SW480 (cell line): ENCODE measurements at regions not wholly inside any gene's neighbourhood (a gene's known extent, or its start where the extent isn't known, plus 50 kb on each side); places are given as distances from the start of the nearest gene placed in this dataset.

ENCODE experiments used
- DNase-seq: peaks from one replicate; pipeline ENCODE4 v3.0.0-alpha.2; 2016; ENCODE audit warnings: low spot score

- DNase-seq = no peak
These were observed 130.0 kb upstream of the BMP5 start for GRCh38 chr6:56005426-56005825.

GRCh38 chr6:56004426-56004825 lies 129.0 kb upstream of the BMP5 start:
- DNase-seq = no peak

- no peak for DNase-seq
These were observed 128.2 kb upstream of the BMP5 start for GRCh38 chr6:56003616-56004015.

- no peak for DNase-seq
These were observed 126.9 kb upstream of the BMP5 start for GRCh38 chr6:56002336-56002735.

GRCh38 chr6:55998576-55998975 lies 123.2 kb upstream of the BMP5 start:
- no peak for DNase-seq

- DNase-seq = no peak
These were observed 122.0 kb upstream of the BMP5 start for GRCh38 chr6:55997223-55997874.

- DNase-seq = no peak
These were observed 119.1 kb upstream of the BMP5 start for GRCh38 chr6:55994531-55994930.

GRCh38 chr6:55993418-55993817 lies 118.0 kb upstream of the BMP5 start:
- no peak for DNase-seq

GRCh38 chr6:55992546-55992945 lies 117.2 kb upstream of the BMP5 start:
- DNase-seq = no peak

GRCh38 chr6:55985309-55985708 lies 109.9 kb upstream of the BMP5 start:
- no peak for DNase-seq

- no peak for DNase-seq
These were observed 108.5 kb upstream of the BMP5 start for GRCh38 chr6:55983861-55984260.

- no peak for DNase-seq
These were observed 106.3 kb upstream of the BMP5 start for GRCh38 chr6:55981660-55982059.

GRCh38 chr6:55980627-55981211 lies 105.3 kb upstream of the BMP5 start:
- DNase-seq = peak; percentile 29

- no peak for DNase-seq
These were observed 104.1 kb upstream of the BMP5 start for GRCh38 chr6:55979526-55979925.

- DNase-seq = no peak
These were observed 102.7 kb upstream of the BMP5 start for GRCh38 chr6:55977959-55978665.

GRCh38 chr6:55974688-55975087 lies 99.3 kb upstream of the BMP5 start:
- DNase-seq = no peak

GRCh38 chr6:55972091-55972490 lies 96.7 kb upstream of the BMP5 start:
- DNase-seq = no peak

GRCh38 chr6:55969526-55969925 lies 94.1 kb upstream of the BMP5 start:
- DNase-seq = no peak

GRCh38 chr6:55968926-55969325 lies 93.5 kb upstream of the BMP5 start:
- no peak for DNase-seq

- DNase-seq = no peak
These were observed 88.7 kb upstream of the BMP5 start for GRCh38 chr6:55964136-55964535.

- no peak for DNase-seq
These were observed 87.9 kb upstream of the BMP5 start for GRCh38 chr6:55963301-55963700.

- no peak for DNase-seq
These were observed 85.0 kb upstream of the BMP5 start for GRCh38 chr6:55960344-55960743.

GRCh38 chr6:55958790-55959189 lies 83.4 kb upstream of the BMP5 start:
- no peak for DNase-seq
